ENCODE measurements at regions not wholly inside any gene's neighbourhood (a gene's known extent, or its start where the extent isn't known, plus 50 kb on each side); places are given as distances from the start of the nearest gene placed in this dataset.
"Not testable (repeated sequence)": the region's sequence is repeated elsewhere in the genome, so short reads cannot be mapped to it uniquely, and the experiment has no call there.

GRCh38 chr3:28971156-28971555, 309.7 kb upstream of the RBMS3 start:
- no peak for DNase-seq

GRCh38 chr3:28972921-28973320, 307.9 kb upstream of the RBMS3 start:
- no peak for DNase-seq

- DNase-seq, result no peak
Observed at GRCh38 chr3:28973609-28974008, 307.3 kb upstream of the RBMS3 start.

- DNase-seq, result no peak
Observed at GRCh38 chr3:28978092-28978491, 302.8 kb upstream of the RBMS3 start.

- no peak for DNase-seq
Observed at GRCh38 chr3:28980131-28980530, 300.7 kb upstream of the RBMS3 start.

GRCh38 chr3:28980631-28981030, 300.2 kb upstream of the RBMS3 start:
- DNase-seq, result no peak

- no peak for DNase-seq
Observed at GRCh38 chr3:28982906-28983305, 298.0 kb upstream of the RBMS3 start.

GRCh38 chr3:28986922-28987321, 293.9 kb upstream of the RBMS3 start:
- no peak for DNase-seq

- no peak for DNase-seq
Observed at GRCh38 chr3:28989646-28990089, 291.2 kb upstream of the RBMS3 start.

GRCh38 chr3:28994161-28994905, 286.5 kb upstream of the RBMS3 start:
- no peak for DNase-seq

- DNase-seq, result peak in 1 of 5 experiments; percentile 22
Observed at GRCh38 chr3:29004885-29005599, 275.8 kb upstream of the RBMS3 start.

- DNase-seq, result no peak
Observed at GRCh38 chr3:29005862-29006261, 275.0 kb upstream of the RBMS3 start.

GRCh38 chr3:29011441-29011840, 269.4 kb upstream of the RBMS3 start:
- DNase-seq, result no peak

- no peak for DNase-seq
Observed at GRCh38 chr3:29011966-29012365, 268.9 kb upstream of the RBMS3 start.

GRCh38 chr3:29022976-29023375, 257.9 kb upstream of the RBMS3 start:
- no peak for DNase-seq

GRCh38 chr3:29026286-29026685, 254.6 kb upstream of the RBMS3 start:
- DNase-seq, result peak in 1 of 5 experiments; percentile 70

GRCh38 chr3:29026959-29027358, 253.9 kb upstream of the RBMS3 start:
- peak in 1 of 5 experiments; percentile 5 for DNase-seq

- DNase-seq, result not testable (repeated sequence)
Observed at GRCh38 chr3:29031175-29031574, 249.7 kb upstream of the RBMS3 start.

GRCh38 chr3:29033511-29033910, 247.4 kb upstream of the RBMS3 start:
- no peak for DNase-seq

- no peak for DNase-seq
Observed at GRCh38 chr3:29050155-29050554, 230.7 kb upstream of the RBMS3 start.

- DNase-seq, result no peak
Observed at GRCh38 chr3:29057326-29057725, 223.5 kb upstream of the RBMS3 start.

- DNase-seq, result no peak
Observed at GRCh38 chr3:29064085-29064484, 216.8 kb upstream of the RBMS3 start.

GRCh38 chr3:29065211-29065785, 215.6 kb upstream of the RBMS3 start:
- DNase-seq, result no peak

GRCh38 chr3:29067007-29067406, 213.9 kb upstream of the RBMS3 start:
- DNase-seq, result no peak
